GM21515 (cell line): ENCODE measurements at regions not wholly inside any gene's neighbourhood (a gene's known extent, or its start where the extent isn't known, plus 50 kb on each side); places are given as distances from the start of the nearest gene placed in this dataset.

Experiments
- ATAC-seq: cut with Tn5 transposase; IDR thresholded peaks from one replicate; pipeline ENCODE4 v1.9.1; 2021; ENCODE audit not compliant: unreplicated experiment

- no peak for ATAC-seq
Observed at GRCh38 chr3:111311126-111311525, 230.9 kb upstream of the CD96 start.

- peak; percentile 82 for ATAC-seq
Observed at GRCh38 chr3:111311709-111312235, 230.2 kb upstream of the CD96 start.

- no peak for ATAC-seq
Observed at GRCh38 chr3:111314181-111314873, 227.7 kb upstream of the CD96 start.

DNA sequence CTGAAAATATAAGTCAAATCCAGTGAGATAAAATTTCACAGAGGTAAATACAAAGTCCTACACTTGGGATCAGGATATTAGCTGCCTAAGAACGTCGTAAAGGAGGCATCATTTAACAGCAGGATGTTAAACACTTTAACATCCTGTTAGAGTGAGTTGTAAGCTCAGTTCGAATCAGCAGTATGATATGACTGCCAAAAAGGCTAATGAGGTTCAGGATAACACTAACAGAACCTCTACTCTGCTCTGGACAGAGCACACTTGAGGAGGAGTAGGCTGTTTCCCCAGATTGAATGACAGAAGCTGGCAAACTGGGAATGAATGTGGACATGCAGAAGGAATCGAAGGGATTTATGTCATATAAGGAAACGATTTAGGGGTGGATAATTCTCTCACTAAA lies 227.1 kb upstream of the CD96 start:
- no peak for ATAC-seq

DNA sequence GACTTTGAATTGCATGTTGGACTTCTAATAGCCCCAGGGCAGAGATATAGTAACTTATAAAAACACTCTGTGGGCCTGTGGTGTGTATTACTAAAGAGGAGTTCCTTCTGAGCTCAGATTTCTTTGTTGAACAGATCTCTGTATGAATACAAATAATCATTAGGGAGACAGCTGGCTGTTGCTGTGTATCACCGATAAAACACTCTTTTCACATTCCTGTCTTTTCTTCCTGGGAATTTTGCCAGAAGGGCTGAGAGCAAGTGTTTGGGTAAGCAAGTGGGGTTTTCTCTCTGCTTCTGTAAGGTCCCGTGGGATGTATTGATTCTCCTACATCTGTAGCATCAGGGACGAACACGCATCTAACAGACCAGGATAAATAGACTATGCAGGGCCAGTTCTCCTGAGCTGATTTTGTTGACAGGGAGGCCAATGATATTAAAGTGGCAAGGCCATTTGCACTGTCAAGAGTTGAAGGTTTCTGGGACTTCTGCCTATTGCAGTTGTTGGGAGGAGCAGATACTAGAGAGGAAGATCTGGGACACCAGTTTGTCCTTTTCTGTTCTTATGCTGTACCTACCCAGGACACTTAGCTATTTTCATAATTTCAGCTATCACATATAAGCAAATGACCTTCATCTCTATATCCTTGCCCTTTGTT lies 225.9 kb upstream of the CD96 start:
- ATAC-seq, result no peak

DNA sequence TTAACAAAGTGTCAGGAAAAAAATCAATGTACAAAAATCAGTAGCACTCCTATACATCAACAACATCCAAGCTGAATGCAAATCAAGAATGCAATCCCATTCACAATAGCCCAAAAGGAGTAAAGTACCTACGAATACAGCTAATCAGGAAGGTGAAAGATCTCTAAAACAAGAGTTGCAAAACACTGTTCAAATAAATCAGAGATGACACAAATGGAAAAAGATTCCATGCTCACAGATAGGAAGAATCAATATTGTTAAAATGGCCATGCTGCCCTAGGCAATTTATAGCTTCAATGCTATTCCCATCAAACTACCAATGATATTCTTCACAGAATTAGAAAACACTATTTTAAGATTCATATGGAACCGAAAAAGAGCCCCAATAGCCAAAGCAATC lies 223.7 kb upstream of the CD96 start:
- no peak for ATAC-seq

- ATAC-seq, result no peak
Observed at GRCh38 chr3:111319598-111319997, 222.4 kb upstream of the CD96 start.

- ATAC-seq, result no peak
Observed at GRCh38 chr3:111321786-111322185, 220.2 kb upstream of the CD96 start.

- no peak for ATAC-seq
Observed at GRCh38 chr3:111323019-111323418, 219.0 kb upstream of the CD96 start.

GRCh38 chr3:111324151-111324550 lies 217.8 kb upstream of the CD96 start:
- ATAC-seq, result no peak

DNA sequence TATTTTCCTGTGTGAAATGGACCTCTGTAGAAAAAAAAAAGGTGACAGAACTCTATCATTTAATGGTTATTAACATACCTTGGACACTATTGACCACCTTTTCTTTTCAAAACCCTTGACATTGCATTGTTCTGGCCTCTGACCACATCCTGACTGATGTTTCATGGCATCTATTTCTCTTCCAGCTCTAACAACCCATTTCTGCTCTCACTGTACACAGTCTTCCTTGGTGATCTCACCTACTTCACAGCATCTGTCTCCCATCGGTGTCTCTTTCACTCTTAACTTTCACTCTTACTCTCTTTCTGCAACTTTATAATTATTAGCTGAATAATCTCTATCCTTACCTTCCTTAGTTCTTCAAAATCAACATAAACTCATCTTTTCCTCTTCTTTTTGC lies 217.4 kb upstream of the CD96 start:
- peak; percentile 48 for ATAC-seq

GRCh38 chr3:111325160-111325718 lies 216.8 kb upstream of the CD96 start:
- no peak for ATAC-seq

DNA sequence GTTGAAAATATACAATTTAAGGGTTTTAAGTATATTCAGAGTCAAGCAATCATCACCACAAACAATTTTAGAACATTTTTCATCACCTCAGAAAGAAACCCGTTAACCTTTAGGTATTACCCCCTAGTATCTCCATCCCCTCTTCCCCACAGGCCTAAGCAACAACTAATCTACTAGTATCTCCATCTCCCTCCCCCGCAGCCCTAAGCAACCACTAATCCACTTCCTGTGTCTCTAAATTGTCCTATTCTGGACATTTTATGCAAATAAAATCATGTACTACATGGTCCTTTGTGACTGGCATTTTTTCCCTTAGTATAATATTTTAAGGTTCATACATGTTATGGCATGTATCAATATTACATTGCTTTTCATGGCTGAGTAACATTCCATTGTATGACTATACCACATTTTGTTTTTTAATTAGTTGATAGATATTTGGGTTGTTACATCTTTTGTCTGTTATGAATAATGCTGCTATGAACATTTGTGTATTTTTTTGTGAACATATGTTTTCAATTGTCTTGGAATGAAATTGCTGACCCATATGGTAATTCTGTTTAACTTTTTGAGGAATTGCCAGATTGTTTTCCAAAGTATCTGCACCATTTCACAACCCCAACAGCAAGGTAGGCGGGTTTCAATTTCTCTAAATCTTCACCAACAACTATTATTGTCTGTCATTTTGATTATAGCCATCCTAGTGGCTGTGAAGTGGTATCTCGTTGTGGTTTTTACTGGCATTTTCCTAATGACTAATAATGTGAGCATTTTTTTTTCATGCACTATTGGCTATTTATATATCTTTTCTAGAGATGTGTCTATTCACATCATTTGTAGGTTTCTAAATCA lies 215.6 kb upstream of the CD96 start:
- ATAC-seq, result no peak

DNA sequence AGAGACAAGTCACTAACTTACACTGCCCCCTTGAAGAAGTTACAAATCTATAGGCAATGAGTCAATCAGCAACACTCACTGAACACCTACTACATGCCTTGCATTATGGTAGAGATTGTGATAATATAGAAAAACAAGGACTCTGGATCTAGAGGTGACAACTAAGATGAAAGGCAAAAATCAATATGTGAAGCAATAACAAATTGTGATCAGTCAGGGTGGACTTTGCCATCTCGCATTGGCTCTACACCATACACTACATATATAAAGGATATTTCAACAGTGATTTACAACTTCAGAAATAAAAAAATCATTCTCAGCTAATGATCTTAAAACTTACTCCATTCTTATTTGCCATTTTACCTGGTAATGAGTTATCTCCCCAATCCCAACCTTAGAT lies 210.7 kb upstream of the CD96 start:
- ATAC-seq, result no peak

DNA sequence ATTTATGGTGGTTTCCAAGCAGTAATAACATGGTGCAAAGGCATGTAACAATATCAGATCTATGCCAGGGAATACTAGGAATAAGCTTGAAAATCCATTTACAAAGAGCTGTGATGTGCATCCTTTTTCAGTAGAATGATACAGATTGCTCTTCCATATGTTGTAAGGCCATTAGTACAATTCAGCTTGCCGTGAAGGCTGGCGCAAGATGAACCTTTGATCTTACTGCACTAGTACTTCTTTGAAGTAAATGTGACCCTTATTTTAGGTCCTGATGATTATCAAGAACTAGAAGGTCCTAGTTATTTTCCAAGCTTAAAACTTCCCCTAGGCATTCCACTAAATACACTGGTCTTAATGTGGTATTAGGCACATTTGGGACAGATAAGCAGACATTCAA lies 210.1 kb upstream of the CD96 start:
- ATAC-seq, result no peak

- no peak for ATAC-seq
Observed at GRCh38 chr3:111332488-111333080, 209.4 kb upstream of the CD96 start.

GRCh38 chr3:111333642-111334041 lies 208.4 kb upstream of the CD96 start:
- ATAC-seq, result no peak

- no peak for ATAC-seq
Observed at GRCh38 chr3:111335512-111336303, 206.3 kb upstream of the CD96 start.

DNA sequence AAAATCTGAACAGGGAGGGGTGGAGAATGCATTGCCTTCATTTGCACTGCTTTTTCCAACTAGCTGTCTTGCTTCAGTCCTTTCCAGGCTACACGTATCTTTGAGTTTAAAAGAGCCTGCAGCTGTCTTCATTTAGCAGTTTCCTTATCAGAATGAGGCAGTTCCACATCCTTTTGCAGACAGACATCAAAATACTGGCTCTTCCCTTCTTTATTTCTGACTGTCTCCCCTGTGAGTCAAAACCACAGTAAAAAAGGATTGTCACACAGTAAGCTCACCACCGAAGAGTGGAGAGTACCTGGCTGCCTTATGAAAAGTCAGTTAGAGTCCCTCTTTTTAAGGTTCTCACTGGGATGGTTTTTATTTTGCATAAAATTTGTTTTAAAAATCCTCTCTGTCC lies 205.5 kb upstream of the CD96 start:
- no peak for ATAC-seq

DNA sequence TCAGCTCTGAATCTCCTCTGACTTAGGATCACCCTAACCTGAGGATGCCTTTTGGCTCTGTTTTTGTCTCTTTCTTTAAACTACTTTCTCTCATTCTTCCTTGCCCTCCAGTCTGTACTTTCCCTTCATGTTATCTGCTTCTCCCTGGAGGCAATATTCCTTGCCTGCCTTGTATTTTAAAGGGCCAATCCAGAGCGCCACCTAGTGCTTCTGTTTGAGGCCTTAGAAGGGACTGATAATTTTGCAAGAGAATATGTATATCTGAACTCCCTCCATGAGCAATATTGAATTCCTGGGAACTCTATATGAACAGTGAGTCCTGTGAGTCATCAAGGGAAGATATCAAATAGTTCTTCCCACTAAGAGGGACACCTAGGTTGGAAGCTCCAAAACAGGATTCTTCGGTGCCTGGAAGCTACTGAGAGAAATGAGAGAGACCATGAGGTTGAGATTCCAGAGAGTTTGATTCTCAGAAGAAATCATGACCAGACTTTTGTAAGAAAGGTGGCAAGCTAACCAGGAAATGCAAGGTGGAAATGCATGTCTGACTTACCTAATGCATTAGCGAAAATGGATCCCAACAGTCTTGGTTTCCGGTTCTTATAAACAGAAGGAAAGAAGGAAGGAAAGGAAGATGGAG lies 203.8 kb upstream of the CD96 start:
- ATAC-seq, result no peak
